ENCODE measurements at regions not wholly inside any gene's neighbourhood (a gene's known extent, or its start where the extent isn't known, plus 50 kb on each side); places are given as distances from the start of the nearest gene placed in this dataset.

GRCh38 chr1:199173356-199173755, 534.5 kb downstream of the PTPRC start (continued):
- TF ChIP-seq ELK1 (IDR thresholded peaks at IDR 0.05; ENCODE audit: low read depth, low read length) (no peak), MTA2 (IDR thresholded peaks at IDR 0.05; ENCODE audit: low read depth) (peak; percentile 97), SRF (IDR thresholded peaks at IDR 0.05; ENCODE audit: low read depth in 2 of 2, low read length in 2 of 2) (no peak), SIN3A (IDR thresholded peaks at IDR 0.05; ENCODE audit: low read depth, low read length) (no peak), PML (IDR thresholded peaks at IDR 0.05; ENCODE audit: low read length) (peak; percentile 78), NRF1 (conservative IDR thresholded peaks at IDR 0.05; ENCODE audit: low read depth, low read length) (no peak), SIX5 (IDR thresholded peaks at IDR 0.05; ENCODE audit: low read depth, low read length, severe bottlenecking) (no peak), RELB (IDR thresholded peaks at IDR 0.05; ENCODE audit: low read depth) (peak; percentile 83), MYB (IDR thresholded peaks at IDR 0.05; ENCODE audit: borderline replicate concordance, low read depth, low read length) (no peak), JUNB (IDR thresholded peaks at IDR 0.05) (peak; percentile 88), STAT1 (conservative IDR thresholded peaks at IDR 0.05) (no peak), KAT2A (conservative IDR thresholded peaks at IDR 0.05; ENCODE audit: control insufficient read depth, low read depth, low read length) (no peak), ZBED1 (IDR thresholded peaks at IDR 0.05; ENCODE audit: borderline replicate concordance) (peak; percentile 88; the same call in 1 of the 2 replicates), HDAC2 (IDR thresholded peaks at IDR 0.05) (no peak), CHD1 (IDR thresholded peaks at IDR 0.05; ENCODE audit: low read depth, low read length) (no peak), ZBTB4 (CRISPR knock-in tag; IDR thresholded peaks at IDR 0.05) (no peak), ASH2L (IDR thresholded peaks at IDR 0.05; ENCODE audit: borderline replicate concordance, low read depth) (no peak), TBL1XR1 (IDR thresholded peaks at IDR 0.05; ENCODE audit: low read depth, low read length) (0 out of 2 replicates have a peak, but pooled peaks have one; percentile 38), NR2C2 (IDR thresholded peaks at IDR 0.05; ENCODE audit: borderline replicate concordance, control insufficient read depth, insufficient read length, low read depth) (no peak), FOXM1 (IDR thresholded peaks at IDR 0.05; ENCODE audit: low read depth, low read length) (peak; percentile 93; the same call in 1 of the 2 replicates), IRF4 (IDR thresholded peaks at IDR 0.05; ENCODE audit: low read depth, low read length) (no peak), SUZ12 (IDR thresholded peaks at IDR 0.05; ENCODE audit: unreplicated experiment) (no peak), KLF5 (IDR thresholded peaks at IDR 0.05; ENCODE audit: partially characterized antibody) (no peak), GATAD2B (conservative IDR thresholded peaks at IDR 0.05; ENCODE audit: low read depth) (peak; percentile 40; the same call in 1 of the 2 replicates), POLR2A (IDR thresholded peaks at IDR 0.05; ENCODE audit: low read depth, low read length) (no peak), JUND (IDR thresholded peaks at IDR 0.05; ENCODE audit: low read depth, low read length) (peak; percentile 27; the same call in 1 of the 2 replicates), MTA3 (IDR thresholded peaks at IDR 0.05; ENCODE audit: borderline replicate concordance, low read length) (no peak)
- TF ChIP-seq, protein P1, sequence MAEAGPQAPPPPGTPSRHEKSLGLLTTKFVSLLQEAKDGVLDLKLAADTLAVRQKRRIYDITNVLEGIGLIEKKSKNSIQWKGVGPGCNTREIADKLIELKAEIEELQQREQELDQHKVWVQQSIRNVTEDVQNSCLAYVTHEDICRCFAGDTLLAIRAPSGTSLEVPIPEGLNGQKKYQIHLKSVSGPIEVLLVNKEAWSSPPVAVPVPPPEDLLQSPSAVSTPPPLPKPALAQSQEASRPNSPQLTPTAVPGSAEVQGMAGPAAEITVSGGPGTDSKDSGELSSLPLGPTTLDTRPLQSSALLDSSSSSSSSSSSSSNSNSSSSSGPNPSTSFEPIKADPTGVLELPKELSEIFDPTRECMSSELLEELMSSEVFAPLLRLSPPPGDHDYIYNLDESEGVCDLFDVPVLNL (IDR thresholded peaks at IDR 0.05; ENCODE audit: low read depth, low read length), result no peak
